Loucy (cell line): ENCODE measurements at regions not wholly inside any gene's neighbourhood (a gene's known extent, or its start where the extent isn't known, plus 50 kb on each side); places are given as distances from the start of the nearest gene placed in this dataset.
A peak's percentile ranks its signal among the peaks of the same experiment; 100 is the strongest.

Source experiments
- H2AFZ ChIP-seq: fragments of 200-600 bp; sonication (generic); 2 replicates; pipeline ENCODE4 v1.6.0; 2016; ENCODE audit warnings: antibody characterized with exemption, mild to moderate bottlenecking, low read length, moderate library complexity
- H3F3A ChIP-seq: fragments of 200-600 bp; 2 replicates; pipeline ENCODE4 v1.6.0; 2016; ENCODE audit warnings: antibody characterized with exemption, low read depth, mild to moderate bottlenecking
- H3K27me3 ChIP-seq: fragments of 200-600 bp; sonication (generic); 2 replicates; pipeline ENCODE4 v1.6.1; 2014; ENCODE audit warnings: low read length, mild to moderate bottlenecking; ENCODE audit not compliant: insufficient read depth, poor library complexity, severe bottlenecking
- H3K36me3 ChIP-seq: fragments of 200-600 bp; sonication (generic); 2 replicates; pipeline ENCODE4 v1.6.1; 2016; ENCODE audit warnings: low read length; ENCODE audit not compliant: insufficient read depth
- H3K4me1 ChIP-seq: fragments of 200-600 bp; sonication (generic); 2 replicates; pipeline ENCODE4 v1.5.1; 2014; ENCODE audit warnings: low read length, mild to moderate bottlenecking; ENCODE audit not compliant: insufficient read depth, poor library complexity, severe bottlenecking
- H3K4me2 ChIP-seq: fragments of 200-600 bp; sonication (generic); 2 replicates; pipeline ENCODE4 v1.6.0; 2014; ENCODE audit warnings: antibody characterized with exemption, low read length, low read depth, mild to moderate bottlenecking; ENCODE audit not compliant: poor library complexity, severe bottlenecking
- H3K4me3 ChIP-seq: fragments of 200-600 bp; sonication (generic); 2 replicates; pipeline ENCODE4 v1.5.1; 2014; ENCODE audit warnings: low read length, mild to moderate bottlenecking, mixed read lengths; ENCODE audit not compliant: poor library complexity, severe bottlenecking
- H3K79me2 ChIP-seq: fragments of 200-600 bp; sonication (generic); 2 replicates; pipeline ENCODE4 v1.6.1; 2014; ENCODE audit warnings: low read length; ENCODE audit not compliant: insufficient read depth
- H3K9ac ChIP-seq: fragments of 200-600 bp; sonication (generic); 2 replicates; pipeline ENCODE4 v1.6.0; 2014; ENCODE audit warnings: mild to moderate bottlenecking, low read depth, low read length, moderate library complexity; ENCODE audit not compliant: poor library complexity, severe bottlenecking
- H3K9me2 ChIP-seq: fragments of 200-600 bp; sonication (generic); replicated peaks from 2 replicates; pipeline ENCODE4 v1.6.1; 2016; ENCODE audit warnings: low read depth, low read length, mixed read lengths
- H3K9me3 ChIP-seq: fragments of 200-600 bp; sonication (generic); 2 replicates; pipeline ENCODE4 v1.6.1; 2014; ENCODE audit warnings: mild to moderate bottlenecking, antibody characterized with exemption, low read length, low read depth; ENCODE audit not compliant: insufficient read depth
- H4K20me1 ChIP-seq: fragments of 200-600 bp; sonication (generic); 2 replicates; pipeline ENCODE4 v1.6.0; 2014; ENCODE audit warnings: antibody characterized with exemption, low read length, mild to moderate bottlenecking; ENCODE audit not compliant: insufficient read depth, poor library complexity, severe bottlenecking
- CTCF ChIP-seq: fragments of 200-600 bp; sonication (generic); conservative IDR thresholded peaks from 2 replicates; pipeline ENCODE4 v1.5.1; 2014; ENCODE audit warnings: mild to moderate bottlenecking, antibody characterized with exemption, low read length
- EZH2phosphoT487 ChIP-seq: fragments of 200-600 bp; IDR thresholded peaks from 2 replicates; pipeline ENCODE4 v1.6.1; 2018; ENCODE audit warnings: antibody characterized with exemption, mild to moderate bottlenecking, moderate library complexity, borderline replicate concordance

DNA sequence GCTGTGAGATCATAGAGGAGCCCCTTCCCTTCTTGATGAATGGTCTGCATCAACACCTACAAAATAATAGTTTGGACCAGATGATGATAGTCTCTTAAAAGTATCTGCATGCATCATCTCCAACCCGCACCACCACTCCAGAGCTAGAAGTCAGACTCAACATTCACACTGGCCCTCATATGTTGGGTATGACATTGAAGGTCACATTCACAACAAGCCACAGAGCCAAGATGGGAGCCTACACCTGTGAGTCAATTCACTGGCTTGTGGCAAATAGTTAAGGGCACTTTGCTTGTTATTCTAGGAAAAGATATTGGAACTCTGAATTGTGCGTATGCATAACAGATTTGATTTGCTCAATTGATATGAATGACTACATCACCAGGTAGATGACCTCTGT, 1197.9 kb downstream of the VRK1 start:
- 0 out of 2 replicates have a peak overlapping the region, but pooled peaks have one; percentile 13 for H2AFZ ChIP-seq
- 0 out of 2 replicates have a peak, but pooled peaks cover 4% of the 10 kb centered on the region for H3F3A ChIP-seq
- peak overlapping the region; percentile 51 for H3K4me3 ChIP-seq
- H3K36me3 ChIP-seq = no peaks in the 10 kb centered on the region
- no peaks in the 10 kb centered on the region for H3K79me2 ChIP-seq
- H3K4me1 ChIP-seq = peaks cover 65% of the 10 kb centered on the region
- no peaks in the 10 kb centered on the region for H3K9me3 ChIP-seq
- no peaks in the 10 kb centered on the region for H4K20me1 ChIP-seq
- H3K9ac ChIP-seq = peak overlapping the region; percentile 65
- H3K4me2 ChIP-seq = peak overlapping the region; percentile 65
- H3K27me3 ChIP-seq = no peaks in the 10 kb centered on the region
- TF ChIP-seq CTCF (no peak), EZH2phosphoT487 (no peak)
- no peaks in the 10 kb centered on the region for H3K9me2 ChIP-seq

GRCh38 chr14:97995531-97995930, 1198.3 kb downstream of the VRK1 start:
- no peak overlapping the region for H2AFZ ChIP-seq
- no peaks in the 10 kb centered on the region for H3K36me3 ChIP-seq
- TF ChIP-seq CTCF (no peak), EZH2phosphoT487 (no peak)
- no peaks in the 10 kb centered on the region for H3K27me3 ChIP-seq
- no peaks in the 10 kb centered on the region for H4K20me1 ChIP-seq
- peak overlapping the region; percentile 11 for H3K9ac ChIP-seq
- H3K4me2 ChIP-seq = no peak overlapping the region
- H3K9me2 ChIP-seq = no peaks in the 10 kb centered on the region
- H3K79me2 ChIP-seq = no peaks in the 10 kb centered on the region
- no peaks in the 10 kb centered on the region for H3K9me3 ChIP-seq
- H3K4me3 ChIP-seq = no peak overlapping the region
- H3F3A ChIP-seq = 0 out of 2 replicates have a peak, but pooled peaks cover 4% of the 10 kb centered on the region
- peaks cover 63% of the 10 kb centered on the region for H3K4me1 ChIP-seq

DNA sequence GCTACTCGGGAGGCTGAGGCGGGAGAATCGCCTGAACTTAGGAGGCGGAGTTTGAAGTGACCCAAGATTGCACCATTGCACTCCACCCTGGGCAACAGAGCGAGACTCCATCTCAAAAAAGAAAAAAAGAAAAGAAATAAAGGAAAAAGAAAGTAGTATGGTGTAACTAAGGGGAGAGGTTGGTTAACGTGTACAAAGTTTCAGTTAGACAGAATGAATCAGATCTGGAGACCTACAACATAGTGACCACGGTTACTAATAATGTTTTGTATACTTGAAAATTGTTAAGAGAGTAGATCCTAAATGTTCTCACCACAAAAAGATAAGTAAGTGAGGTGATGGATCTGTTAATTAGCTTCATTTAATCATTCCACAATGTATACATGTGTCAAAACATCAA, 1208.8 kb downstream of the VRK1 start:
- Histone ChIP-seq H3K9me2 (no peaks in the 10 kb centered on the region), H3K9me3 (no peaks in the 10 kb centered on the region), H3K79me2 (no peaks in the 10 kb centered on the region), H3K4me3 (no peak overlapping the region), H3K27me3 (no peaks in the 10 kb centered on the region), H2AFZ (no peak overlapping the region), H3F3A (no peaks in the 10 kb centered on the region), H3K4me1 (no peaks in the 10 kb centered on the region), H3K36me3 (no peaks in the 10 kb centered on the region), H3K4me2 (no peak overlapping the region), H4K20me1 (no peaks in the 10 kb centered on the region), H3K9ac (no peak overlapping the region)
- no peak for TF ChIP-seq CTCF
- TF ChIP-seq EZH2phosphoT487 = no peak
